GM23248 (cell line): ENCODE measurements at regions not wholly inside any gene's neighbourhood (a gene's known extent, or its start where the extent isn't known, plus 50 kb on each side); places are given as distances from the start of the nearest gene placed in this dataset.
"Not testable (repeated sequence)": the region's sequence is repeated elsewhere in the genome, so short reads cannot be mapped to it uniquely, and the experiment has no call there.

Experiments used
- EZH2 ChIP-seq: fragments of 200-600 bp; sonication (generic); IDR thresholded peaks from 2 replicates; pipeline ENCODE4 v1.6.1; 2018; ENCODE audit warnings: antibody characterized with exemption, mild to moderate bottlenecking; ENCODE audit not compliant: insufficient read depth, poor library complexity, severe bottlenecking
- EZH2phosphoT487 ChIP-seq: fragments of 200-600 bp; sonication (generic); IDR thresholded peaks from 2 replicates; pipeline ENCODE4 v1.6.1; 2018; ENCODE audit warnings: antibody characterized with exemption, moderate library complexity, mild to moderate bottlenecking, low read depth; ENCODE audit not compliant: insufficient read depth

- TF ChIP-seq EZH2, EZH2phosphoT487: not testable (repeated sequence)
Measured at GRCh38 chr14:39497677-39498076, 65.4 kb upstream of the FBXO33 start.
